ENCODE measurements at regions not wholly inside any gene's neighbourhood (a gene's known extent, or its start where the extent isn't known, plus 50 kb on each side); places are given as distances from the start of the nearest gene placed in this dataset.

GRCh38 chr13:34886121-34886875 lies 55.8 kb upstream of the NBEA start:
- TF ChIP-seq CTCF (IDR thresholded peaks at IDR 0.05; ENCODE audit: borderline replicate concordance, extremely low read depth, low read length, poor library complexity, severe bottlenecking): no peak
- no peak for TF ChIP-seq EZH2 (IDR thresholded peaks at IDR 0.05; ENCODE audit: borderline replicate concordance, low read depth, low read length, severe bottlenecking)

All from DND-41 (cell line).